PC-3 (cell line): ENCODE measurements at regions not wholly inside any gene's neighbourhood (a gene's known extent, or its start where the extent isn't known, plus 50 kb on each side); places are given as distances from the start of the nearest gene placed in this dataset.

ENCODE experiments used
- CTCF ChIP-seq: fragments of 300-600 bp; sonication (generic); conservative IDR thresholded peaks from 2 replicates; pipeline ENCODE4 v1.5.1; 2017; ENCODE audit warnings: antibody characterized with exemption, low read depth, mild to moderate bottlenecking, low read length
- EZH2 ChIP-seq: fragments of 300-600 bp; sonication (generic); IDR thresholded peaks from one replicate; pipeline ENCODE4 v1.6.1; 2017; ENCODE audit warnings: antibody characterized with exemption, mild to moderate bottlenecking, low read length; ENCODE audit not compliant: unreplicated experiment
- EZH2phosphoT487 ChIP-seq: fragments of 300-600 bp; sonication (generic); IDR thresholded peaks from 2 replicates; pipeline ENCODE4 v1.6.1; 2018; ENCODE audit warnings: mild to moderate bottlenecking, antibody characterized with exemption, low read length, borderline replicate concordance

GRCh38 chr12:98262902-98263301 is 252.5 kb upstream of the TMPO start:
- no peak for TF ChIP-seq EZH2
- no peak for TF ChIP-seq CTCF
- no peak for TF ChIP-seq EZH2phosphoT487
